ENCODE measurements at regions not wholly inside any gene's neighbourhood (a gene's known extent, or its start where the extent isn't known, plus 50 kb on each side); places are given as distances from the start of the nearest gene placed in this dataset.
A peak's percentile ranks its signal among the peaks of the same experiment; 100 is the strongest.

GRCh38 chr4:152028131-152028530 is 267.3 kb upstream of the GATB start:
- no peak for DNase-seq (ENCODE audit: low read depth in 2 of 2, low spot score in 1 of 2)

GRCh38 chr4:152024881-152025280 is 264.1 kb upstream of the GATB start:
- no peak for DNase-seq (ENCODE audit: low read depth in 2 of 2, low spot score in 1 of 2)

DNA sequence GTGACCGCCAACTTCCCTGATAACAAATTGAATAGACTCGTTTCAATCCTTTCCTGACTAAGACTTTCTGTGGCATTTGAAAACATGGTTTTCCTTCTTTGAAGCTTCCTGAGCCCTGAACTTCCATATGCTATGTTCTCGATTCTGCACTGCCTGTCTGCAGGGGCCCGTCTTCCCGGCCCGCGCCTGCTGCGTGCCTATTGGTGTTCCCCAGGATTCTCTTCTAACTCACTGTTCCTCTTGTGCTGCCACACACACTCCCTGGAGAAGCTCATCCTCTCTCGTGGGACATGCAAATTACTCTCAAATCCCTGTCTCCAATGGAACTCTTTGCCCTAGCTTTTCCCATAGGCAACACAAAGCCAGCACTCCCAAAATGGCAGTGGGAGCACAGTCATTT is 262.9 kb upstream of the GATB start:
- no peak for DNase-seq (ENCODE audit: low read depth in 2 of 2, low spot score in 1 of 2)

DNA sequence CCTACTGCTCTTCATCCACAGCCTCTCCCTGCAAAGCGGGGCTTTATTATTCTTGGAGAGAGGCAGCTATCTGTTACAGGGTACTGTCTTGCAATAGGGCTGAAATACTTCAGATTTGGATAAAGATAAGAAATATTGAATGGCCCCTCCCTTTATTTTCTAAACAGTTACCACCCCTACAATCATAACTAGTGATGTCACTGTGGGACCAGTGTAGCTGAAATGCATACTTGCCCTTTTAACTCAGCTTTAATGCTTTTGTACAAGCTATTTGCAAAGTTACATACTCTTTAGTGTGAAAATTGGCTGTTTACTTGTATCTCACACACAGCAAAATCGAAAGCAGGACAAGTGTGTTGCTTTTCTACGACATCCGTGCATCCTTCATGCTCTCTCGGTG is 261.7 kb upstream of the GATB start:
- no peak for DNase-seq (ENCODE audit: low read depth in 2 of 2, low spot score in 1 of 2)

DNA sequence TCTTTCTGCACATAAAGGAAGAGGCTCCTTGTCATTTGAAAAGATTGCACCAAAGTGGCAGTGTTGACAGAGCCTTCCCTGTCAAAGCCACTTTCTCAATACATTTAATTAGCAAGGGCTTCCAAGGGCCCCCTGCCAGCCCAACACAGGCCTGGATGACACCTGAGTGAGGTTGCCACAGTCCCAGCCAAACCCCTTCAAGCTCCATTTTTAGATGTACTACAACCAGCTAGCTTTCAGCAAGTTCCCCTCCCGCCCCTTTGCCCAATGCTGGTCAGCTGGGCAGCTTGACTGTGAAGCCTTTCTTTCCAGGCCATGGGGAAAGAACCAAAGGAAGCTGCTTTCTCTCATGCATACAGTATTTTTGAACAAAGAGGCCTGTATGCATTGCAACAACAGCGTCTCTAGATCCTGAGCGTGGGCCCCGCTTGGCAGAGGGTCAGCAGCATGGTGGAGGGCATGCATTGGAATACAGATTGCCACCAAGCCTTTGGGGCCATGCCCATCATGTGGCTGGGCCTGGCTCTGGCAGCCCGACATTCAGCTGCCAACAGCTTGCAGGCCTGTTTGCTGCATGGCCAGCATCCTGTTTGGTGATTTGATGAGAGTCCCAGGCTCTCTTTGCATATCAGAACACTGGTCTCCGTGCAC is 261.1 kb upstream of the GATB start:
- no peak for DNase-seq (ENCODE audit: low read depth in 2 of 2, low spot score in 1 of 2)

GRCh38 chr4:152020073-152020472 is 259.3 kb upstream of the GATB start:
- no peak for DNase-seq (ENCODE audit: low read depth in 2 of 2, low spot score in 1 of 2)

- DNase-seq (ENCODE audit: low read depth in 2 of 2, low spot score in 1 of 2): no peak
Observed at GRCh38 chr4:152016303-152016620, 255.5 kb upstream of the GATB start.

DNA sequence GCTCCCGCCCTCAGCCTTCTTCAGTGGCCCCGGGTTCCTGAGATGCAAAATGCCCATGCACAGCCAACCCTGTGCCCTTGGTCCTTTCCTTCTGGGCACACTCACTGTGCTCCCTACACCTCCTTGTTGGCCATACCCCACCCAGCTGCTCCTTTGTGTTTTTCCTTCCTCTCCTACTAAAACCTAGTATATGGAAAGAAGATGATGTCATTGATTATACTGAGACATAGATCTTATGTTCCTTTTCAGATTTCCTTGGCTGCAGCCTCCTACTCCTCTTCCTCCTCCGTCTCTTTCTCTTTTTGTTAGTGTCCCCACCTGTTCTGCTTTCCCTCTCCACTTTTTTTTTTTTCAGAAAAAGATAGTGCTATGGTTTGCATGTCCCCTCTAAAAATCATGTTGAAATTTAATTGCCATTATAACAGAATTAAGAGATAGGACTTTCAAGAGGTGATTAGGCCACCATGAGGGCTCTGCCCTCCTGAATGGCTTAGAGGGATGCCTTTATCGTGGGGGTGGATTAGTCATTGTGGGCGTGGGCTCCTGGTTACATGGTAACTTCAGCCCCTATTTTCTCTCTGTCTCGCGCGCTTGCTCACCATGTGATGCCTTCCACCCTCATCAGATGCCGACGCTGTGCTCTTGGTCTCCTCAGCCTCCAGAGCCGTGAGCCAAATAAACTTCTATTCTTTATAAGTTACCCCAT is 254.9 kb upstream of the GATB start:
- DNase-seq (ENCODE audit: low read depth in 2 of 2, low spot score in 1 of 2): no peak

GRCh38 chr4:152014280-152014679 is 253.5 kb upstream of the GATB start:
- DNase-seq (ENCODE audit: low read depth in 2 of 2, low spot score in 1 of 2): peak in 1 of 2 donors; percentile 9

DNA sequence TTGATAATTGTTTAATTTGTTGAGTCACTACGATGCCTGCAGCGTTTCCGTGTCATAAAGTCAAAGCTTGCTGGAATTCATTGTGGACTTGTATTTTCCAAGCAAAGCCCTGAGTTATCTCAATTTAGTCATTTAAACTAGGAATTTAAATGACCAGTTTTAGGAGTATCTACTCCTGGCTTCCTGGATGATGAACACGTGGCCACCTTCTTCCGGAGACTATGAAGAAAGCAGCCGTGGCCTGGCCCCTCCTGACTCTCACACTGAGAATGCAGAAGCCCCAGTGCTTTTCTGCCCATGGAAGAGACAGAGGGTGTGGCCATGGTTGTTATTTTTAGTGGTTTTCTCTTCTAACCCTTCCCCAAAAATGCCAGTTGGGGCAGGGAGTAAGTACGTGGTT is 250.7 kb upstream of the GATB start:
- no peak for DNase-seq (ENCODE audit: low read depth in 2 of 2, low spot score in 1 of 2)

GRCh38 chr4:152010710-152011079 is 249.9 kb upstream of the GATB start:
- no peak for DNase-seq (ENCODE audit: low read depth in 2 of 2, low spot score in 1 of 2)

- no peak for DNase-seq (ENCODE audit: low read depth in 2 of 2, low spot score in 1 of 2)
Observed at GRCh38 chr4:152009983-152010709, 249.3 kb upstream of the GATB start.

- DNase-seq (ENCODE audit: low read depth in 2 of 2, low spot score in 1 of 2): no peak
Observed at GRCh38 chr4:152009031-152009670, 248.3 kb upstream of the GATB start.

DNA sequence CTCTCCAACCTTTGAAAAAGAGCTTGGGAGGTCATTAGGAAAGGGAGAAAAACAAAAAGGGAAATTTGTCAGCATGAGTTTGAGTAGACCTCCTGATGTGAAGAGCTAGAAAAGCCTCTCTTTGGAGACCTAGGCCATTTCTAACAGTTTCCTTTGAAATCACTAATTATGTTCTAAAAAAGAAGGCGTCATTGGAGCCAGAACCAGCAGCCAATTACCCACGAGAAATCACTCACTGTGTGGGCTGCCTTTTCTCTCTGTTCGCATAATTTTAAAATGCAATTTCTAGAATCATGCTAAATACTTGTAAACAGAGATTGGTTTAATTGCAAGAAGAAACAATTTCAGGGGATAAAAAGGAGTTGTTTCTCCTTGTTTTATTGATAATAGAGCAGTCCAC is 246.3 kb upstream of the GATB start:
- DNase-seq (ENCODE audit: low read depth in 2 of 2, low spot score in 1 of 2): no peak

DNA sequence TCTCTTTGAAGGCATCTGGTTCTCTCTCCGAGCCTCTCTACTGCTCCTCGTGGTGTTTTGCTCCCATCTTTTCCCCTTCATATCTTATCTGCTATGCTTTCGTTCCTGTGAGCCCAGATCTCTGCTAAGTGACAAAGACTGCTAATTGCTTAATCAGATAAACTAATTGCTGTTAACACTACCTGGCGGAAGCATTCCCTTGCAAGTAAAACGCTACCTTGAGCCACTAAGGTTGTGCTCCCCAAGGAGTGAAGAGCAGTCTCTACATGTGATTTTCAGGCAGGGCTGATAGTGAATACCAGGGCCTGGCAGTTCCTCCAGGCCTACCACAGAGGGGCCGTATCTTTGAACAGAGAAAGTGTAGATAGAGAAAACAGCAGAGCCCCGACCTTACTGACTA is 244.0 kb upstream of the GATB start:
- no peak for DNase-seq (ENCODE audit: low read depth in 2 of 2, low spot score in 1 of 2)

GRCh38 chr4:152000518-152000917 is 239.7 kb upstream of the GATB start:
- no peak for DNase-seq (ENCODE audit: low read depth in 2 of 2, low spot score in 1 of 2)

- DNase-seq (ENCODE audit: low read depth in 2 of 2, low spot score in 1 of 2): no peak
Observed at GRCh38 chr4:151998723-151999122, 237.9 kb upstream of the GATB start.

GRCh38 chr4:151997461-151997860 is 236.7 kb upstream of the GATB start:
- no peak for DNase-seq (ENCODE audit: low read depth in 2 of 2, low spot score in 1 of 2)

GRCh38 chr4:151994429-151994828 is 233.6 kb upstream of the GATB start:
- no peak for DNase-seq (ENCODE audit: low read depth in 2 of 2, low spot score in 1 of 2)

DNA sequence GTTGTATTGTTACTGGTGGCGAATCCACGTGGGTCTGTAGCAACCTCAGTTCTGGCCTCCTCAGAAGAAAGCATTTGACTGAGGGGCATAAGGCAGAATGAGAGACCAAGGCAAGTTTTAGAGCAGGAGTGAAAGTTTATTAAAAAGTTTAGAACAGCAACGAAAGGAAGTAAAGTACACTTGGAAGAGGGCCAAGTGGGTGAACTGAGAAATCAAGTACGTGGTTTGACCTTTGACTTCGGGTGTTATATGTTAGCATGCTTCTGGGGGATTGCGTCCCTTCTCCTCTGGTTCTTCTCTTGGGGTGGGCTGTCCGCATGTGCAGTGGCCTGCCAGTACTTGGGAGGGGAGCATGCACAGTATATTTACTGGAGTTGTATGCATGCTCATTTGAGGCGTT is 232.7 kb upstream of the GATB start:
- DNase-seq (ENCODE audit: low read depth in 2 of 2, low spot score in 1 of 2): no peak

DNA sequence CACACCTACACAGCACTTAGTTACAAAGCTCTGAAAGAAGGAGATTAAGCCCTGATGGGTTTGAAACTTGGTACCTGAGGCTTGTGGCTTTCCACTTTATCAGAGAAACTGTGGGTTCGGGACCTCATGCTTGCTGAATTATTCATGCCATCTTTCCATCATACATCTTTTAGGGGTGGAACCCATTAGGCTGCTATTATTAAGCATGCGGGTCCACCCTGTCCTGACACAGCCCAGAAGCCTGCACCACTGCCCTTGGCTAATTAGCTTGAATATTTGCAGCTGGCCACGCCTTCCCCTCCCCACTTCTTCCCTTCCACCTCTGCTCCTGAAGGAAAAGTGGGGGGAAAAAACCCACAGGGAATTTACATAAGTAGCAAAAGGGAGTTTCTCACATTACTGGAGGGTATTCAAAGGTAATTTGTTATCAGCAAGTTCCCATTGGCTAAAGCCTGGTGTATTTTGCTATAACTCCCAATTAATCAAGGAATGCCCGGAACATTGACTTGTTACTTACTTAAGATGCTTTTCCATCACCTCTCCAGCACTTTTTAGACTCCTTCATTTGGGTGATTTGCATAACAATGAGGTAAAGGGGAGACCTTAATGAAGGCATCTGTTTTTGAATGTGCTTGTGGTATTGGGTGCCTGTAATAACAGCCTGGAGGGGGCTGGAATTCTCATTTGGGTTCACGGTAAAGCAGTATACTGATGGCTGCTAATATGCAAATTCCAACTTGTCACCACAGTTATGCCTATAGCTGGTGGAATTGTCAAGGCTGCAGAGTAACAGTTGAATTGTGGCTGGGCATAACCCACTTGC is 231.7 kb upstream of the GATB start:
- no peak for DNase-seq (ENCODE audit: low read depth in 2 of 2, low spot score in 1 of 2)

DNA sequence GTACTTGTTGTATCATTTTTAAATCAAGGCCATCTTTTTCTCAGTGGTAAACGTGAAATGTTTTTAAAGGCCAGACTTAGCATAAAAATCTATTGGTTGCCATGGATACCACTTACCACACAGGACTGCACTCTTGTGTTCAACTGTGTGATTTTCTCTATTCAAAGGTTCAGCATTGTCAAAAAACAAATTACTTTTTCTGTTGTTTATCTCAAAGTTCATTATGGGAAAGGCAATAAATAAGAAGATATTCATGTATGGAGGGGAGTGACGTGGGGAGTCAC is 231.0 kb upstream of the GATB start:
- no peak for DNase-seq (ENCODE audit: low read depth in 2 of 2, low spot score in 1 of 2)

All from stimulated activated CD8-positive, alpha-beta memory T cell treated with anti-CD3 and anti-CD28 coated beads, Interleukin-4, amount 100 ng/mL, for 4 hours (primary cell).